Panc1 (cell line): ENCODE measurements at regions not wholly inside any gene's neighbourhood (a gene's known extent, or its start where the extent isn't known, plus 50 kb on each side); places are given as distances from the start of the nearest gene placed in this dataset.

ENCODE experiments used
- ATAC-seq: fragments of 200-7000 bp; cut with Tn5 transposase; 2 replicates; pipeline ENCODE4 v1.9.1; 2020; ENCODE audit warnings: mild to moderate bottlenecking, moderate library complexity
- BruUV-seq: library from RNA; stranded (reverse); fragments of 400-500 nt; replicated peaks from 2 replicates; lab custom pipeline; 2021; lab: Mats Ljungman, UMichigan
- CTCF ChIA-PET: fragments of 300-600 bp; sonication (Branson Sonifier 250); formaldehyde crosslinking; loops from one replicate; lab custom pipeline; 2022; ENCODE audit warnings: antibody characterized with exemption; lab: Charles Lee
- POLR2A ChIA-PET: fragments of 300-600 bp; sonication (Branson Sonifier 250); formaldehyde crosslinking; loops from one replicate; lab custom pipeline; 2022; ENCODE audit warnings: antibody characterized with exemption; lab: Charles Lee
- DNase-seq: peaks from one replicate; pipeline ENCODE4 v3.0.0-alpha.2; 2010; ENCODE audit warnings: low read depth, low spot score
- H3K27ac ChIP-seq: 2 replicates; pipeline ENCODE4 v1.5.1; 2011; ENCODE audit warnings: mild to moderate bottlenecking, low read length, inconsistent platforms
- H3K27me3 ChIP-seq: fragments of 200-500 bp; sonication (Bioruptor generic); 2 replicates; pipeline ENCODE4 v1.6.0; 2014; ENCODE audit warnings: low read length, inconsistent platforms; ENCODE audit not compliant: control insufficient read depth, insufficient read depth
- H3K36me3 ChIP-seq: fragments of 200-500 bp; sonication (Bioruptor generic); 2 replicates; pipeline ENCODE4 v1.5.1; 2014; ENCODE audit warnings: inconsistent platforms, mild to moderate bottlenecking, low read length, moderate library complexity; ENCODE audit not compliant: control insufficient read depth, insufficient read depth
- H3K4me1 ChIP-seq: 2 replicates; pipeline ENCODE4 v1.5.1; 2011; ENCODE audit warnings: inconsistent platforms, mild to moderate bottlenecking, low read length, moderate library complexity; ENCODE audit not compliant: control insufficient read depth, insufficient read depth
- H3K4me3 ChIP-seq, 2 experiments: 2 replicates each; pipeline ENCODE4 v1.5.1; 2011 to 2012; ENCODE audit warnings: low read depth in 2 of 2, low read length in 2 of 2, mild to moderate bottlenecking in 2 of 2, inconsistent platforms in 1 of 2, moderate library complexity in 1 of 2
- H3K9me3 ChIP-seq: fragments of 200-500 bp; sonication (Bioruptor generic); 2 replicates; pipeline ENCODE4 v1.5.1; 2014; ENCODE audit warnings: low read depth, mild to moderate bottlenecking, inconsistent platforms, low read length, moderate library complexity; ENCODE audit not compliant: control insufficient read depth, insufficient read depth
- POLR2AphosphoS5 ChIP-seq: IDR thresholded peaks from 2 replicates; pipeline ENCODE4 v1.6.1; 2012; ENCODE audit warnings: mild to moderate bottlenecking, low read depth, low read length, moderate library complexity
- SIN3A ChIP-seq: IDR thresholded peaks from 2 replicates; pipeline ENCODE4 v1.6.1; 2012; ENCODE audit warnings: low read depth, mild to moderate bottlenecking, low read length, moderate library complexity, borderline replicate concordance; ENCODE audit not compliant: insufficient read depth
- TCF7L2 ChIP-seq: IDR thresholded peaks from 2 replicates; pipeline ENCODE4 v1.6.1; 2011; ENCODE audit warnings: mild to moderate bottlenecking, low read depth, low read length, inconsistent platforms
- in situ Hi-C: cut with HindIII; loops from 2 replicates; pipeline ENCODE4 v1.10.0; 2016; ENCODE audit warnings: low sequenced_read_pairs, low pct_unique_long_range_greater_than_20kb
- intact Hi-C: fragments of 100-400 bp; cut with micrococcal nuclease; formaldehyde crosslinking; loops from one replicate; pipeline ENCODE4 v1.10.0; 2022; ENCODE audit not compliant: unreplicated experiment
- TF ChIP-seq, protein P1 (sequence below), 2 experiments: IDR thresholded peaks; 2 replicates each; pipeline ENCODE4 v1.6.1; 2011 to 2012; ENCODE audit warnings: low read depth in 2 of 2, control low read depth in 1 of 2, low read length in 1 of 2, mild to moderate bottlenecking in 1 of 2, moderate library complexity in 1 of 2; ENCODE audit not compliant: insufficient read depth in 1 of 2
- TF ChIP-seq, protein P2 (sequence below): fragments of 450-650 bp; IDR thresholded peaks from 2 replicates; pipeline ENCODE4 v1.5.1; 2017; ENCODE audit warnings: mild to moderate bottlenecking

DNA sequence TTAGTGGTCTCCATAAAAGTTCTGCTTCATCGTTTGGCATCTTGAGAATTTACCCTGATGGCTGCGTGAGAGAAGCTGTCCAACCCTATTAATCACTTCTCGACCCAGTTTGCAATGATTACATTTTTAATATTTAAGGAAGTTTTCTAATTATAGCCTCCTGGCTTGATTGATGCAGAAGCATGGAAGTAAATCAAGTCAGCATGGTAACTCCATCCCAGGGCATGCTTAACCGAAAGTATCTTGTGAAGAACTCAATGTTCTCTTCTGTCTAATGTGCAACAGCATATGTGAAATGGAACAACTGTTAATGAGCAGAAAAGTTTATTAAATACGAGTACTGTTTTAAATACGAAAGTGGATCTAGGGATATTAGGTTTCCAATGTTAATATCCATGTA lies 278.9 kb upstream of the CD180 start:
- DNase-seq (no peak), ATAC-seq (no peak)
- ChIA-PET CTCF (no interaction called here), POLR2A (no interaction called here)
- no peak overlapping the region for H3K27ac ChIP-seq
- BruUV-seq = no TSS peak
- no peak overlapping the region for H3K4me3 ChIP-seq
- no peaks in the 10 kb centered on the region for H3K27me3 ChIP-seq
- in situ Hi-C loops = no loop called here
- H3K4me1 ChIP-seq = no peaks in the 10 kb centered on the region
- H3K9me3 ChIP-seq = 0 out of 2 replicates have a peak, but pooled peaks cover 2% of the 10 kb centered on the region
- H3K36me3 ChIP-seq = no peaks in the 10 kb centered on the region
- intact Hi-C loops = no loop called here
- TF ChIP-seq, protein P1, sequence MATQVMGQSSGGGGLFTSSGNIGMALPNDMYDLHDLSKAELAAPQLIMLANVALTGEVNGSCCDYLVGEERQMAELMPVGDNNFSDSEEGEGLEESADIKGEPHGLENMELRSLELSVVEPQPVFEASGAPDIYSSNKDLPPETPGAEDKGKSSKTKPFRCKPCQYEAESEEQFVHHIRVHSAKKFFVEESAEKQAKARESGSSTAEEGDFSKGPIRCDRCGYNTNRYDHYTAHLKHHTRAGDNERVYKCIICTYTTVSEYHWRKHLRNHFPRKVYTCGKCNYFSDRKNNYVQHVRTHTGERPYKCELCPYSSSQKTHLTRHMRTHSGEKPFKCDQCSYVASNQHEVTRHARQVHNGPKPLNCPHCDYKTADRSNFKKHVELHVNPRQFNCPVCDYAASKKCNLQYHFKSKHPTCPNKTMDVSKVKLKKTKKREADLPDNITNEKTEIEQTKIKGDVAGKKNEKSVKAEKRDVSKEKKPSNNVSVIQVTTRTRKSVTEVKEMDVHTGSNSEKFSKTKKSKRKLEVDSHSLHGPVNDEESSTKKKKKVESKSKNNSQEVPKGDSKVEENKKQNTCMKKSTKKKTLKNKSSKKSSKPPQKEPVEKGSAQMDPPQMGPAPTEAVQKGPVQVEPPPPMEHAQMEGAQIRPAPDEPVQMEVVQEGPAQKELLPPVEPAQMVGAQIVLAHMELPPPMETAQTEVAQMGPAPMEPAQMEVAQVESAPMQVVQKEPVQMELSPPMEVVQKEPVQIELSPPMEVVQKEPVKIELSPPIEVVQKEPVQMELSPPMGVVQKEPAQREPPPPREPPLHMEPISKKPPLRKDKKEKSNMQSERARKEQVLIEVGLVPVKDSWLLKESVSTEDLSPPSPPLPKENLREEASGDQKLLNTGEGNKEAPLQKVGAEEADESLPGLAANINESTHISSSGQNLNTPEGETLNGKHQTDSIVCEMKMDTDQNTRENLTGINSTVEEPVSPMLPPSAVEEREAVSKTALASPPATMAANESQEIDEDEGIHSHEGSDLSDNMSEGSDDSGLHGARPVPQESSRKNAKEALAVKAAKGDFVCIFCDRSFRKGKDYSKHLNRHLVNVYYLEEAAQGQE (IDR thresholded peaks at IDR 0.05; ENCODE audit: insufficient read depth in 1 of 2, low read depth in 2 of 2, low read length in 1 of 2) = no peak
- no peak for TF ChIP-seq SIN3A
- no peak for TF ChIP-seq TCF7L2
- TF ChIP-seq, protein P2, sequence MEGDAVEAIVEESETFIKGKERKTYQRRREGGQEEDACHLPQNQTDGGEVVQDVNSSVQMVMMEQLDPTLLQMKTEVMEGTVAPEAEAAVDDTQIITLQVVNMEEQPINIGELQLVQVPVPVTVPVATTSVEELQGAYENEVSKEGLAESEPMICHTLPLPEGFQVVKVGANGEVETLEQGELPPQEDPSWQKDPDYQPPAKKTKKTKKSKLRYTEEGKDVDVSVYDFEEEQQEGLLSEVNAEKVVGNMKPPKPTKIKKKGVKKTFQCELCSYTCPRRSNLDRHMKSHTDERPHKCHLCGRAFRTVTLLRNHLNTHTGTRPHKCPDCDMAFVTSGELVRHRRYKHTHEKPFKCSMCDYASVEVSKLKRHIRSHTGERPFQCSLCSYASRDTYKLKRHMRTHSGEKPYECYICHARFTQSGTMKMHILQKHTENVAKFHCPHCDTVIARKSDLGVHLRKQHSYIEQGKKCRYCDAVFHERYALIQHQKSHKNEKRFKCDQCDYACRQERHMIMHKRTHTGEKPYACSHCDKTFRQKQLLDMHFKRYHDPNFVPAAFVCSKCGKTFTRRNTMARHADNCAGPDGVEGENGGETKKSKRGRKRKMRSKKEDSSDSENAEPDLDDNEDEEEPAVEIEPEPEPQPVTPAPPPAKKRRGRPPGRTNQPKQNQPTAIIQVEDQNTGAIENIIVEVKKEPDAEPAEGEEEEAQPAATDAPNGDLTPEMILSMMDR = no peak
- no peak for TF ChIP-seq POLR2AphosphoS5

DNA sequence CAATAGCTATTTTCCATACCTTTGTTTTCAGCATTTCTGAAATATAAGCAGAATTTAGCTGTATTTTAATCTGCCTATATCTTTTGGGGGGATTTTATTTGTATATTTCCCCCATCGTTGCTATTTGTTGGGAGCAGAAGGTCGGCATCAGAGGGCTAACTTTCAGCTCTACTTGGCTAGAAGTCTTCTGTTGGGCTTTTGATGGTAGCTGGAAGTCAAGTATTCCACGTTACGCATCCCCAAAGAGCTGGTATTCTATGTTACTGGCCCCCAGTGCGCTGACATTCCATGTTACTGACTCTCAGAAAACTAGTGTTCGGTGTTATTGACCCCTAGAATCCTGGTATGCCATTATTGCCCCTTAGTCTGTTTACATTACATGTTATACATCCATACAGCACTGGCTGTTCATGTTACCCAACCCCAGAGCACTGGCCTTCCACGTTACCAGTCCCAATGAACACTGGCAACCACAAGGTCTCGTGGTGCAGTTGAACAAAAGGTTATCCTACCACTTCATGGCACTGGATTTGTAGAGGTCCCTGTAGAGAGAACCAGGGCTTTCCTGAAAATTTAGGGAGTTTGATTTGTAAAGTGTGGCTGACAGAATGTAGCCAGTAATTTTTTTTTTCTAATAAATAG lies 278.1 kb upstream of the CD180 start:
- BruUV-seq = no TSS peak
- Histone ChIP-seq H3K9me3 (0 out of 2 replicates have a peak, but pooled peaks cover 2% of the 10 kb centered on the region), H3K4me3 (no peak overlapping the region), H3K36me3 (no peaks in the 10 kb centered on the region), H3K27ac (no peak overlapping the region), H3K27me3 (no peaks in the 10 kb centered on the region), H3K4me1 (no peaks in the 10 kb centered on the region)
- ChIA-PET CTCF (no interaction called here), POLR2A (no interaction called here)
- TF ChIP-seq, protein P2 = no peak
- no peak for TF ChIP-seq SIN3A
- no peak for TF ChIP-seq POLR2AphosphoS5
- TF ChIP-seq, protein P1 (IDR thresholded peaks at IDR 0.05; ENCODE audit: insufficient read depth in 1 of 2, low read depth in 2 of 2, low read length in 1 of 2) = no peak
- no peak for TF ChIP-seq TCF7L2
- DNase-seq = no peak
- intact Hi-C loops (no loop called here), in situ Hi-C loops (no loop called here)
- no peak for ATAC-seq
